Kidney epithelial cell (primary cell): ENCODE measurements at regions not wholly inside any gene's neighbourhood (a gene's known extent, or its start where the extent isn't known, plus 50 kb on each side); places are given as distances from the start of the nearest gene placed in this dataset.

ENCODE experiments used
- DNase-seq: peaks from one replicate; pipeline ENCODE4 v3.0.0-alpha.2; 2010; ENCODE audit warnings: low read depth
- H3K27me3 ChIP-seq: 2 replicates; pipeline ENCODE4 v1.6.0; 2011; ENCODE audit warnings: low read length; ENCODE audit not compliant: control insufficient read depth, insufficient read depth
- H3K36me3 ChIP-seq: 2 replicates; pipeline ENCODE4 v1.5.1; 2011; ENCODE audit warnings: low read length; ENCODE audit not compliant: control insufficient read depth, insufficient read depth
- H3K4me3 ChIP-seq: 2 replicates; pipeline ENCODE4 v1.5.1; 2011; ENCODE audit warnings: low read depth, mild to moderate bottlenecking, control low read depth, low read length
- CTCF ChIP-seq: IDR thresholded peaks from 2 replicates; pipeline ENCODE4 v1.5.1; 2011; ENCODE audit warnings: mild to moderate bottlenecking, moderate library complexity, low read length, control low read depth, inconsistent platforms; ENCODE audit not compliant: insufficient read depth, poor library complexity, severe bottlenecking

GRCh38 chr16:65531475-65531874, 409.6 kb upstream of the CDH11 start:
- DNase-seq = no peak
- no peak for TF ChIP-seq CTCF
- Histone ChIP-seq H3K4me3 (no peak overlapping the region), H3K36me3 (no peaks in the 10 kb centered on the region), H3K27me3 (no peaks in the 10 kb centered on the region)

- TF ChIP-seq CTCF = peak; percentile 23
- Histone ChIP-seq H3K27me3 (no peaks in the 10 kb centered on the region), H3K4me3 (no peak overlapping the region), H3K36me3 (no peaks in the 10 kb centered on the region)
- no peak for DNase-seq
Measured at GRCh38 chr16:65525707-65526106, 403.8 kb upstream of the CDH11 start.

GRCh38 chr16:65524997-65525396, 403.1 kb upstream of the CDH11 start:
- TF ChIP-seq CTCF = no peak
- Histone ChIP-seq H3K27me3 (no peaks in the 10 kb centered on the region), H3K4me3 (no peak overlapping the region), H3K36me3 (no peaks in the 10 kb centered on the region)
- DNase-seq = peak; percentile 85

- Histone ChIP-seq H3K27me3 (no peaks in the 10 kb centered on the region), H3K36me3 (no peaks in the 10 kb centered on the region), H3K4me3 (no peak overlapping the region)
- no peak for DNase-seq
- TF ChIP-seq CTCF = no peak
Measured at GRCh38 chr16:65524231-65524630, 402.4 kb upstream of the CDH11 start.

- TF ChIP-seq CTCF = no peak
- Histone ChIP-seq H3K36me3 (no peaks in the 10 kb centered on the region), H3K27me3 (no peaks in the 10 kb centered on the region), H3K4me3 (no peak overlapping the region)
- no peak for DNase-seq
Measured at GRCh38 chr16:65523283-65523944, 401.6 kb upstream of the CDH11 start.

- no peaks in the 10 kb centered on the region for H3K27me3 ChIP-seq
- TF ChIP-seq CTCF = no peak
- no peaks in the 10 kb centered on the region for H3K36me3 ChIP-seq
- DNase-seq = no peak
- no peak overlapping the region for H3K4me3 ChIP-seq
Measured at GRCh38 chr16:65522412-65522811, 400.5 kb upstream of the CDH11 start.
